AG09309 (cell line): ENCODE measurements at regions not wholly inside any gene's neighbourhood (a gene's known extent, or its start where the extent isn't known, plus 50 kb on each side); places are given as distances from the start of the nearest gene placed in this dataset.

Experiments
- DNase-seq: peaks from one replicate; pipeline ENCODE4 v3.0.0-alpha.2; 2010; ENCODE audit warnings: low read depth
- H3K4me3 ChIP-seq: 2 replicates; pipeline ENCODE4 v1.5.1; 2011; ENCODE audit warnings: mild to moderate bottlenecking, low read depth, low read length, moderate library complexity; ENCODE audit not compliant: control insufficient read depth
- TF ChIP-seq, protein P1 (sequence below): IDR thresholded peaks from 2 replicates; pipeline ENCODE4 v1.5.1; 2011; ENCODE audit warnings: mild to moderate bottlenecking, low read depth, low read length, inconsistent platforms; ENCODE audit not compliant: insufficient read depth, control insufficient read depth; ENCODE audit errors: missing control alignments

DNA sequence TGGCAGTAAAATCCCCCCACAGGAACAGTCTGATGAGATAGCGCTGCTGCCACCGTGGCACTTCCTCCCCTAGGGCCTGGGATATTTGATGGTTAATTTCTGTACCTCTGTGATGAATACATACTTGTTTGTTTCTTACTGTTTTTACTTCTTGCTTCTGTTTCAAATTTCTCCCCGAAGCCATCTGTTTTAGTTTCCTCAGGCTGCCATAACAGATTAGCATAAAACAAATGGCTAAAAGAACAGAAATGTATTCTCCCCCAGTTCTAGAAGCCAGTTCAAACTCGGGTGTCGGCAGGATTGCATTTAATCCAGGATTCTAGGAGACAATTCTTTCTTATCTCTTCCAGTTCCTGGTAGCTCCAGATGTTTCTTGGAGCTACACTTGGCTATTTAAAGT is 435.9 kb downstream of the DSEL start:
- no peak for DNase-seq
- H3K4me3 ChIP-seq, result no peak overlapping the region
- TF ChIP-seq, protein P1, sequence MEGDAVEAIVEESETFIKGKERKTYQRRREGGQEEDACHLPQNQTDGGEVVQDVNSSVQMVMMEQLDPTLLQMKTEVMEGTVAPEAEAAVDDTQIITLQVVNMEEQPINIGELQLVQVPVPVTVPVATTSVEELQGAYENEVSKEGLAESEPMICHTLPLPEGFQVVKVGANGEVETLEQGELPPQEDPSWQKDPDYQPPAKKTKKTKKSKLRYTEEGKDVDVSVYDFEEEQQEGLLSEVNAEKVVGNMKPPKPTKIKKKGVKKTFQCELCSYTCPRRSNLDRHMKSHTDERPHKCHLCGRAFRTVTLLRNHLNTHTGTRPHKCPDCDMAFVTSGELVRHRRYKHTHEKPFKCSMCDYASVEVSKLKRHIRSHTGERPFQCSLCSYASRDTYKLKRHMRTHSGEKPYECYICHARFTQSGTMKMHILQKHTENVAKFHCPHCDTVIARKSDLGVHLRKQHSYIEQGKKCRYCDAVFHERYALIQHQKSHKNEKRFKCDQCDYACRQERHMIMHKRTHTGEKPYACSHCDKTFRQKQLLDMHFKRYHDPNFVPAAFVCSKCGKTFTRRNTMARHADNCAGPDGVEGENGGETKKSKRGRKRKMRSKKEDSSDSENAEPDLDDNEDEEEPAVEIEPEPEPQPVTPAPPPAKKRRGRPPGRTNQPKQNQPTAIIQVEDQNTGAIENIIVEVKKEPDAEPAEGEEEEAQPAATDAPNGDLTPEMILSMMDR, result no peak

GRCh38 chr18:67074309-67074708 is 442.2 kb downstream of the DSEL start:
- no peak overlapping the region for H3K4me3 ChIP-seq
- no peak for DNase-seq
- TF ChIP-seq, protein P1, result no peak

DNA sequence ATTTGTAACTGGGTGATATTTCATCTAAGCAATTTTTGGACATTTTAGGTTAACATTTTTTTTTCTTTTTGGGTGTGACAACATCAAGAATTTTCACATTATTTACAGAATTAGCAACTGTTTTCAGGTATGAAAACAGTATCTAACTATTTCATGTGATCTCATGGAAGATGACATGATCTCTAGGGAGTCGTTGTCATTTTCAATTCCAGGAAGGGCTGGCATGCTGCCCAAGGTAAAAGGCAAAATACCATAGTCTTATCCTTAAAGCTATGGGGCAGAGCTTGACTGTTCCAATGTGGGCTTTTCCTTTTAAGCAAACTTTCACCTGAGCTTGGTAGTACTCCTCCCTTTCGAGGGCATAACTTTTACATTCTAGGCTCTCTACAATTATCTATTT is 443.7 kb downstream of the DSEL start:
- no peak overlapping the region for H3K4me3 ChIP-seq
- TF ChIP-seq, protein P1, result no peak
- no peak for DNase-seq

DNA sequence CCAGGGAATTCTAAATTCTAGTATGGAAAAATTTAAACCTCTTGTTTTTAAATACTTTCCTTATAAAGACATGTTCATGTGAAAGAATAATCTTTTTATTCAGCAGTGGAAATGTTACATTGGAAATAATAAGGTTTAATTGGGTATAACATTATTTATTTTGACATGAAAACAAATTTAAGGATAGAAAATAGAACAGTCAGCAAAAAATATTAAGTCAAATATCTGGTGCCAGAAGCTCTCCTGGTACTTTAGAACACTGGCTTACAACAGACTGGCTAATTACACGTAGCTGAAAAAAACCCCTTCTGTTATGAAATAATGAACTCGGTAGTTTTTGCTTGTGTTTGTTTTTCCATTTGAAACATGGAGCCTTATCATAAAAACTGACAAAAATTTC is 447.9 kb downstream of the DSEL start:
- no peak overlapping the region for H3K4me3 ChIP-seq

GRCh38 chr18:67047334-67047733 is 443.4 kb upstream of the CDH19 start:
- no peak for DNase-seq
- TF ChIP-seq, protein P1, result no peak
- H3K4me3 ChIP-seq, result no peak overlapping the region

More for the DNA sequence above, 447.9 kb downstream of the DSEL start:
- DNase-seq, result no peak
- TF ChIP-seq, protein P1, result no peak

DNA sequence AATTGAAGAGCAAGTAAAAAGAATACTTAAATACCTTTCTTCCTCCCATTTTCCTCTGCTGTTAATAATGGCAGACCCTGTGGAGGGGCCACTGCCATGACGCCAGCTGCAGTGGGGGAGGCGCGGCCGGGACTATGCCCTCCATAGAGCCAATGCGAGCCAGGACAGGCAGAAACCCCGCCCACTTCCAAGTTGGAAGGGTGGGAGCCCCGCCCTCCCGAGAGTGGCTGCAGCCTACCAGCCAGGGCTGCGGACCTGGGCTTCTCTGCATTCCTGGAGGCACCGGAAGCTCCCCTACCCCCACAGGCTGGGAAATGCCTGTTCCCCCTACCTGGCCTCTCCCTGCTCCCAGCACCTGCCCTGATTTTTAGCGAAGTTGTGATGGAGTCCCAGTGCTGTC is 439.4 kb upstream of the CDH19 start:
- TF ChIP-seq, protein P1, result no peak
- no peak overlapping the region for H3K4me3 ChIP-seq
- no peak for DNase-seq

DNA sequence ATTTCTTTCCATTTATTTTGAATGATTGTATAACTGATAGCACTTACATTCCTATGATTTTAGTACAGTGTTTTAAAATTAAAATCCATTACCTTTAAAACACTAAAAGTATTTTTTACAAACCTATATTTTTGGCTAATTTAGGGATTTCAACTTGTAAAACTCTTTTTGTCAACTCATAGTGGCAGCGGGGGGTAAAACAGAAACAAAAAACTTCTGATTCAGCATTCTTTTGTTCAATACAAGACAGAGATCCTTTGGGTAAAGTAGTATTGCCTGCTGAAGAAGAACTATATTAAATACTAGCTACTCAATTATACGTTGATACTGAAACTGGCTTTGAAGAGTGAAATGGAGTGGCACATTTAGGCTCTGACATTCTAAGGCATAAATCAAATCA is 437.4 kb upstream of the CDH19 start:
- no peak overlapping the region for H3K4me3 ChIP-seq
- TF ChIP-seq, protein P1, result no peak
- DNase-seq, result no peak
